GM23338 (cell line): ENCODE measurements at regions not wholly inside any gene's neighbourhood (a gene's known extent, or its start where the extent isn't known, plus 50 kb on each side); places are given as distances from the start of the nearest gene placed in this dataset.

Experiments used
- ATAC-seq: fragments of 200-7000 bp; cut with Tn5 transposase; 3 replicates; pipeline ENCODE4 v1.9.1; 2020
- DNase-seq: peaks from one replicate; pipeline ENCODE4 v3.0.0-alpha.2; 2015; ENCODE audit warnings: low spot score
- H2AFZ ChIP-seq: fragments of 200-600 bp; sonication (generic); 2 replicates; pipeline ENCODE4 v1.8.0; 2016; ENCODE audit warnings: antibody characterized with exemption, mild to moderate bottlenecking, moderate library complexity
- H3F3A ChIP-seq: fragments of 200-600 bp; sonication (generic); replicated peaks from 2 replicates; pipeline ENCODE4 v1.8.0; 2017; ENCODE audit warnings: antibody characterized with exemption, mixed run types, low read depth
- H3K27ac ChIP-seq: fragments of 200-600 bp; sonication (generic); 2 replicates; pipeline ENCODE4 v1.6.1; 2016; ENCODE audit warnings: low read depth
- H3K27me3 ChIP-seq: fragments of 200-600 bp; sonication (generic); 2 replicates; pipeline ENCODE4 v1.8.0; 2016; ENCODE audit warnings: mild to moderate bottlenecking, mixed run types, moderate library complexity; ENCODE audit not compliant: insufficient read depth
- H3K36me3 ChIP-seq: fragments of 200-600 bp; sonication (generic); 2 replicates; pipeline ENCODE4 v1.8.0; 2016; ENCODE audit warnings: mild to moderate bottlenecking; ENCODE audit not compliant: insufficient read depth
- H3K4me1 ChIP-seq: fragments of 200-600 bp; sonication (generic); 2 replicates; pipeline ENCODE4 v1.8.0; 2016; ENCODE audit warnings: mild to moderate bottlenecking, moderate library complexity; ENCODE audit not compliant: insufficient read depth
- H3K4me2 ChIP-seq: fragments of 200-600 bp; sonication (generic); 2 replicates; pipeline ENCODE4 v1.7.1; 2017; ENCODE audit warnings: mixed run types
- H3K4me3 ChIP-seq: fragments of 200-600 bp; sonication (generic); 2 replicates; pipeline ENCODE4 v1.6.1; 2016; ENCODE audit warnings: mixed run types
- H3K79me2 ChIP-seq: fragments of 200-600 bp; sonication (generic); replicated peaks from 2 replicates; pipeline ENCODE4 v1.8.0; 2017; ENCODE audit warnings: mild to moderate bottlenecking; ENCODE audit not compliant: insufficient read depth
- H3K9me2 ChIP-seq: fragments of 200-600 bp; sonication (generic); 2 replicates; pipeline ENCODE4 v1.8.0; 2017; ENCODE audit not compliant: insufficient read depth
- H4K20me1 ChIP-seq: fragments of 200-600 bp; sonication (generic); replicated peaks from 2 replicates; pipeline ENCODE4 v1.8.0; 2017; ENCODE audit warnings: mild to moderate bottlenecking; ENCODE audit not compliant: insufficient read depth
- H3K27ac Mint-ChIP-seq: 2 replicates; pipeline ENCODE4 v1.8.0; 2020; ENCODE audit warnings: inconsistent platforms, mild to moderate bottlenecking, moderate library complexity, mixed read lengths
- H3K27me3 Mint-ChIP-seq: 3 replicates; pipeline ENCODE4 v1.8.0; 2022; ENCODE audit warnings: low read depth, mild to moderate bottlenecking, moderate library complexity, mixed read lengths, inconsistent platforms; ENCODE audit not compliant: insufficient read depth, poor library complexity
- H3K36me3 Mint-ChIP-seq: 3 replicates; pipeline ENCODE4 v1.8.0; 2021; ENCODE audit warnings: low read depth, mild to moderate bottlenecking, inconsistent platforms, moderate library complexity, mixed read lengths
- H3K4me1 Mint-ChIP-seq: 3 replicates; pipeline ENCODE4 v1.8.0; 2020; ENCODE audit warnings: mild to moderate bottlenecking, inconsistent platforms, mixed read lengths
- H3K4me3 Mint-ChIP-seq: 3 replicates; pipeline ENCODE4 v1.8.0; 2021; ENCODE audit warnings: moderate library complexity, mild to moderate bottlenecking, inconsistent platforms, mixed read lengths
- H3K9me3 Mint-ChIP-seq: 3 replicates; pipeline ENCODE4 v1.8.0; 2020; ENCODE audit warnings: moderate library complexity, mild to moderate bottlenecking, inconsistent platforms, mixed read lengths
- CREB1 ChIP-seq: fragments of 250-450 bp; sonication (Bioruptor Pico); IDR thresholded peaks from 2 replicates; pipeline ENCODE4 v1.5.0; 2020; ENCODE audit warnings: low read depth, mild to moderate bottlenecking, moderate library complexity
- CTCF ChIP-seq, 2 experiments: fragments of 200-600 bp in 1 of 2; sonication (generic) in 1 of 2; conservative IDR thresholded peaks; 2 replicates each; pipeline versions ENCODE4 v1.5.1 to v1.6.1; 2016 to 2017; ENCODE audit warnings: antibody characterized with exemption in 2 of 2, low read depth in 2 of 2, mild to moderate bottlenecking in 2 of 2, moderate library complexity in 1 of 2
- ETS1 ChIP-seq: IDR thresholded peaks from 2 replicates; pipeline ENCODE4 v1.6.1; 2016; ENCODE audit warnings: antibody characterized with exemption
- EZH2 ChIP-seq: fragments of 200-600 bp; sonication (generic); IDR thresholded peaks from one replicate; pipeline ENCODE4 v1.8.0; 2017; ENCODE audit warnings: antibody characterized with exemption, mild to moderate bottlenecking, low read depth; ENCODE audit not compliant: unreplicated experiment
- EZH2phosphoT487 ChIP-seq: fragments of 200-600 bp; sonication (generic); IDR thresholded peaks from one replicate; pipeline ENCODE4 v1.8.1; 2018; ENCODE audit warnings: antibody characterized with exemption; ENCODE audit not compliant: unreplicated experiment
- JUNB ChIP-seq: IDR thresholded peaks from one replicate; pipeline ENCODE4 v1.6.1; 2016; ENCODE audit warnings: antibody characterized with exemption; ENCODE audit not compliant: unreplicated experiment
- NANOG ChIP-seq: IDR thresholded peaks from 2 replicates; pipeline ENCODE4 v1.6.1; 2016; ENCODE audit warnings: antibody characterized with exemption, borderline replicate concordance
- POLR2AphosphoS5 ChIP-seq: IDR thresholded peaks from 2 replicates; pipeline ENCODE4 v1.6.1; 2016; ENCODE audit warnings: antibody characterized with exemption, low read depth
- REST ChIP-seq: IDR thresholded peaks from one replicate; pipeline ENCODE4 v1.6.1; 2018; ENCODE audit warnings: antibody characterized with exemption; ENCODE audit not compliant: unreplicated experiment
- STAT1 ChIP-seq: IDR thresholded peaks from one replicate; pipeline ENCODE4 v1.6.1; 2016; ENCODE audit warnings: antibody characterized with exemption; ENCODE audit not compliant: unreplicated experiment
- ZNF114 ChIP-seq: fragments of 250-450 bp; sonication (Bioruptor Pico); IDR thresholded peaks from 2 replicates; pipeline ENCODE4 v1.5.0; 2020; ENCODE audit warnings: mild to moderate bottlenecking, moderate library complexity
- ZNF331 ChIP-seq: fragments of 250-450 bp; sonication (Bioruptor Pico); IDR thresholded peaks from 2 replicates; pipeline ENCODE4 v1.5.0; 2020; ENCODE audit warnings: low read depth, mild to moderate bottlenecking, moderate library complexity
- ZNF462 ChIP-seq: fragments of 250-450 bp; sonication (Bioruptor Pico); IDR thresholded peaks from 2 replicates; pipeline ENCODE4 v1.5.0; 2020; ENCODE audit warnings: mild to moderate bottlenecking, moderate library complexity

GRCh38 chr6:141653590-141653989 lies 479.1 kb upstream of the GJE1 start:
- no peak overlapping the region for H3K27ac ChIP-seq
- H3K9me2 ChIP-seq = 0 out of 2 replicates have a peak, but pooled peaks cover 3% of the 10 kb centered on the region
- TF ChIP-seq JUNB (no peak), CTCF (conservative IDR thresholded peaks at IDR 0.05; ENCODE audit: low read depth in 2 of 2) (no peak), ZNF462 (CRISPR knock-in tag) (no peak), ETS1 (no peak), STAT1 (no peak), EZH2 (no peak), POLR2AphosphoS5 (no peak), EZH2phosphoT487 (no peak), NANOG (no peak), ZNF114 (CRISPR knock-in tag) (no peak), ZNF331 (CRISPR knock-in tag) (no peak), CREB1 (no peak), REST (no peak)
- no peak overlapping the region for H3K27ac Mint-ChIP-seq
- no peaks in the 10 kb centered on the region for H3K36me3 ChIP-seq
- no peaks in the 10 kb centered on the region for H3K36me3 Mint-ChIP-seq
- ATAC-seq (no peak), DNase-seq (no peak)
- peaks cover 1% of the 10 kb centered on the region for H3K27me3 Mint-ChIP-seq
- no peak overlapping the region for H3K4me3 ChIP-seq
- H3K4me1 ChIP-seq = no peaks in the 10 kb centered on the region
- H3K4me1 Mint-ChIP-seq = no peaks in the 10 kb centered on the region; the same call in 2 of the 3 replicates
- H3K4me3 Mint-ChIP-seq = no peak overlapping the region
- peaks cover 2% of the 10 kb centered on the region; the same call in 2 of the 3 replicates for H3K9me3 Mint-ChIP-seq
- no peaks in the 10 kb centered on the region for H3F3A ChIP-seq
- H3K79me2 ChIP-seq = no peaks in the 10 kb centered on the region
- no peaks in the 10 kb centered on the region for H4K20me1 ChIP-seq
- no peak overlapping the region for H3K4me2 ChIP-seq
- H2AFZ ChIP-seq = no peak overlapping the region
- no peaks in the 10 kb centered on the region for H3K27me3 ChIP-seq
